Neural crest cell (in vitro differentiated cells): ENCODE measurements at regions not wholly inside any gene's neighbourhood (a gene's known extent, or its start where the extent isn't known, plus 50 kb on each side); places are given as distances from the start of the nearest gene placed in this dataset.

ENCODE experiments used
- DNase-seq: peaks from one replicate; pipeline ENCODE4 v3.0.0; 2021; ENCODE audit warnings: low read depth, mixed read lengths, low spot score
- H3K27ac Mint-ChIP-seq: one replicate; pipeline ENCODE4 v1.8.0; 2021; ENCODE audit warnings: mild to moderate bottlenecking, mixed read lengths; ENCODE audit not compliant: unreplicated experiment
- H3K27me3 Mint-ChIP-seq: 2 replicates; pipeline ENCODE4 v1.8.0; 2021; ENCODE audit warnings: low read depth, mild to moderate bottlenecking, mixed read lengths
- H3K36me3 Mint-ChIP-seq: 2 replicates; pipeline ENCODE4 v1.8.0; 2021; ENCODE audit warnings: low read depth, mild to moderate bottlenecking, mixed read lengths
- H3K4me1 Mint-ChIP-seq: 2 replicates; pipeline ENCODE4 v1.8.0; 2021; ENCODE audit warnings: mixed read lengths
- H3K4me3 Mint-ChIP-seq: one replicate; pipeline ENCODE4 v1.8.0; 2021; ENCODE audit warnings: mild to moderate bottlenecking, mixed read lengths
- H3K9me3 Mint-ChIP-seq: 2 replicates; pipeline ENCODE4 v1.8.0; 2021; ENCODE audit warnings: mixed read lengths
- TF ChIP-seq, protein P1 (sequence below): fragments of 200-600 bp; sonication (generic); conservative IDR thresholded peaks from 2 replicates; pipeline ENCODE4 v1.5.0; 2021; ENCODE audit warnings: antibody characterized with exemption, mild to moderate bottlenecking

DNA sequence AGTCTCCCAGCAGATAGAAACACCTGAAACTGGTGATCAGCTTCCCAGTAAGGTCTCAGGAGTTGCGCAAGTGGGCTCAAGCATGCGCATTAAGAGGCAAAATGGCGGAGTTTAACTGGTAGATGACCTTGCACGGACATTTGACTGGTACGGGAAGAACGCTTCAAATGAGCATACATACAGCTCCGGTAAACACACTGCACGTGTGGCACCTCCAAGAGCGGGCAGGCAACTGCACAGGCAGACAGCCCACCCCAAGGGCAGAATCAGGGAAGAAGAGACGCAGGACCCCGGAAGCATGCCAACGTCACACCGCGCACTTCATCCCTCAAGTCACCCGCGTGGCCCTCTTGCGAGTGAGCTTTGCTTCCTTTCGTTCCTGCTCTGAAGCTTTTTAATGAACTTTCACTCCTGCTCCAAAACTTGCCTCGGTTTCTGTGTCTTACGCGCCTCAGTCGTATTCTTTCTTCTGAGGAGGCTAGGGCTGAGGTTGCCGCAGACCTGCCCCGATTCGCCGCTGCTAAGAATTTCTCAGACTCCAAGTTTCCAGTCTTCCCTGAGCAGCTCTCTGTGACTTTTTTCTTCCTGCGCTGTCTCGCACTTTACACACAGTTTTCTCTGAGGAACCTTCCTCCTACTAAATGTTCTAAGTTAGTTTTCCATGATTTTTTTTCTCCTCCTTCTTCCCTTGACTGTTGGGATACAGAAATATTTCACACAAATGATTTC lies 180.7 kb upstream of the ZFP42 start:
- no peaks in the 10 kb centered on the region for H3K9me3 Mint-ChIP-seq
- no peak overlapping the region for H3K27ac Mint-ChIP-seq
- DNase-seq: no peak
- TF ChIP-seq, protein P1, sequence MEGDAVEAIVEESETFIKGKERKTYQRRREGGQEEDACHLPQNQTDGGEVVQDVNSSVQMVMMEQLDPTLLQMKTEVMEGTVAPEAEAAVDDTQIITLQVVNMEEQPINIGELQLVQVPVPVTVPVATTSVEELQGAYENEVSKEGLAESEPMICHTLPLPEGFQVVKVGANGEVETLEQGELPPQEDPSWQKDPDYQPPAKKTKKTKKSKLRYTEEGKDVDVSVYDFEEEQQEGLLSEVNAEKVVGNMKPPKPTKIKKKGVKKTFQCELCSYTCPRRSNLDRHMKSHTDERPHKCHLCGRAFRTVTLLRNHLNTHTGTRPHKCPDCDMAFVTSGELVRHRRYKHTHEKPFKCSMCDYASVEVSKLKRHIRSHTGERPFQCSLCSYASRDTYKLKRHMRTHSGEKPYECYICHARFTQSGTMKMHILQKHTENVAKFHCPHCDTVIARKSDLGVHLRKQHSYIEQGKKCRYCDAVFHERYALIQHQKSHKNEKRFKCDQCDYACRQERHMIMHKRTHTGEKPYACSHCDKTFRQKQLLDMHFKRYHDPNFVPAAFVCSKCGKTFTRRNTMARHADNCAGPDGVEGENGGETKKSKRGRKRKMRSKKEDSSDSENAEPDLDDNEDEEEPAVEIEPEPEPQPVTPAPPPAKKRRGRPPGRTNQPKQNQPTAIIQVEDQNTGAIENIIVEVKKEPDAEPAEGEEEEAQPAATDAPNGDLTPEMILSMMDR: no peak
- no peaks in the 10 kb centered on the region for H3K4me1 Mint-ChIP-seq
- H3K27me3 Mint-ChIP-seq: no peaks in the 10 kb centered on the region
- H3K4me3 Mint-ChIP-seq: no peak overlapping the region
- H3K36me3 Mint-ChIP-seq: no peaks in the 10 kb centered on the region

DNA sequence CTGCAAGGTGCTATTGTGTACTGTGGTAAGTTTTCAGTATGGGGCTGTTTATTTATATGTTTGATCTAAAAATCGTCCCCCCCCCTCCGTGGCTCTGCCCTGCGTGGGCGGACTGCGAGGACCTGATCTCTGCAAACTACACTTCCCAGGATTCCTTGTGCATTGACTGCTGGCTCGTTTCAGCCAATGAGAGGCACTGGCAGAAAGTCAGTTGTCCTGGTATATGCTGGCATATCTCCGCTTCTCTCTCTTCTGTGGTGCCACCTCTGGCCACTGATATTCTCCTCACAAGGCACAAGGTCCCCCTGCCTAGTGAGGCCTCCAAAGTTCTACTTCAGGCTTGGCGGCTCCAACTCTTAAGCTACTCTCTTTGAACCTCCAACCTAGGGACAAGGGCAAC lies 168.8 kb upstream of the ZFP42 start:
- H3K27me3 Mint-ChIP-seq: no peaks in the 10 kb centered on the region
- H3K36me3 Mint-ChIP-seq: no peaks in the 10 kb centered on the region
- H3K9me3 Mint-ChIP-seq: peaks cover 3% of the 10 kb centered on the region
- H3K4me1 Mint-ChIP-seq: no peaks in the 10 kb centered on the region
- no peak for DNase-seq
- no peak overlapping the region for H3K4me3 Mint-ChIP-seq
- H3K27ac Mint-ChIP-seq: no peak overlapping the region
- TF ChIP-seq, protein P1: no peak

DNA sequence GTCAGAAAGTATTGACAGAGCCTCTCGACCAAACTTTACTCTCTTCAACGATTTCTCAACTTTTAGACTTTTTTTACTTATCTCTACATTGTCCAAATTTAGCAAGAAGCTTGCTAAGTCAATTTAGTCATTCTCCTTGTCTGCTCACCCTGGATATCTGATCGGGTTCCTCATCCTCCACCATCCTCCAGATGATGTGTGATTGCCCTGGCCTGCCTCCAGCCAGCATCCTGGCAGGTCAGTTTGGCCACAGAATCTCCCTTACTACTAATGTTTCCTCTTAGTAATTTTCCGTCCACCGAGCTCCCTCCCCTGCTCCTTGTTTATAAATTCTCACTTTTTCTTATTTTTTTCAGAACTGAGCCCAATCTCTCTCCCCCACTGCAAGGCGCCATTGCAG lies 167.9 kb upstream of the ZFP42 start:
- no peak for DNase-seq
- Mint-ChIP-seq H3K36me3 (no peaks in the 10 kb centered on the region), H3K4me3 (no peak overlapping the region), H3K27me3 (no peaks in the 10 kb centered on the region), H3K4me1 (no peaks in the 10 kb centered on the region), H3K9me3 (peaks cover 6% of the 10 kb centered on the region), H3K27ac (peak overlapping the region; percentile 3)
- TF ChIP-seq, protein P1: no peak

DNA sequence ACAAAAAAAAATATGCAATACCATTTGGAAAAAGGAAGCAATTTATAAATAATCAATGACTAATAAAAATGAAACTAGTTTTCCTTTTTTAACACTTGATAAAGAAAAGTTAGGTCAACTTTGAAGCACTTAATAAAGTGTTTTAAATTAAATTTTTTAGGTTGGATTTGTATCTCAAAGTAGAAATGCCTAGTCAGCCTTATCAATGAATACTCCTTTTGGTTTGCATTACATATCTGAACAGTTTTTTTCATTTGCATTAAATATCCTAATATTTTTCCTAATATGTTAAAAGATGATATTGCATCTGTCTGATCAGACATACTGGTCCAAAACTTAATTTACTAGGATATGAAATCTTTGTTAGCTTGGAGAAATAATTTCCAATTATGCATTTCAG lies 155.8 kb upstream of the ZFP42 start:
- H3K4me1 Mint-ChIP-seq: no peaks in the 10 kb centered on the region
- DNase-seq: no peak
- H3K9me3 Mint-ChIP-seq: peaks cover 1% of the 10 kb centered on the region
- H3K27ac Mint-ChIP-seq: no peak overlapping the region
- TF ChIP-seq, protein P1: no peak
- H3K36me3 Mint-ChIP-seq: no peaks in the 10 kb centered on the region
- H3K4me3 Mint-ChIP-seq: no peak overlapping the region
- peaks cover 2% of the 10 kb centered on the region for H3K27me3 Mint-ChIP-seq

DNA sequence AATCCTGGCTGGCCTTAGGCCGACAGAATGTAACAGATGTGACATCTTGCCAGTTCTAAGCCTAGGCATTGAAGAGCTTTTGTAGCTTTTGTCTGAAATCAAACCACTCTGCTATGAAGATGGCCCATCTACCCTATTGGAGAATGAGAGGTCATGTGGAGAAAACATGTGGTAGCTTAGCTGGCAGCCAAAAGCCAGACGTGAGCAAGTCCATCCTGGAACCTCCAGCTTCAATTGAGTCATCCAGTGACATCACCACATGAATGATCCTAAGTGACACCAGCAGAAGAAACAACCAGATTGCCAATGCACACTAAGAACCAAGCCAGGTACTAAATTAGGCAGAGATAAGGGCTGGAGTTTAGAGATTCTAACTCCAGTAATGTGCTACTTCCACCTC lies 154.8 kb upstream of the ZFP42 start:
- TF ChIP-seq, protein P1: no peak
- H3K27me3 Mint-ChIP-seq: peaks cover 2% of the 10 kb centered on the region
- H3K27ac Mint-ChIP-seq: no peak overlapping the region
- DNase-seq: no peak
- no peaks in the 10 kb centered on the region for H3K36me3 Mint-ChIP-seq
- no peaks in the 10 kb centered on the region for H3K4me1 Mint-ChIP-seq
- H3K4me3 Mint-ChIP-seq: no peak overlapping the region
- peaks cover 3% of the 10 kb centered on the region for H3K9me3 Mint-ChIP-seq
